ENCODE measurements at regions not wholly inside any gene's neighbourhood (a gene's known extent, or its start where the extent isn't known, plus 50 kb on each side); places are given as distances from the start of the nearest gene placed in this dataset.
"Not testable (repeated sequence)": the region's sequence is repeated elsewhere in the genome, so short reads cannot be mapped to it uniquely, and the experiment has no call there.

DNA sequence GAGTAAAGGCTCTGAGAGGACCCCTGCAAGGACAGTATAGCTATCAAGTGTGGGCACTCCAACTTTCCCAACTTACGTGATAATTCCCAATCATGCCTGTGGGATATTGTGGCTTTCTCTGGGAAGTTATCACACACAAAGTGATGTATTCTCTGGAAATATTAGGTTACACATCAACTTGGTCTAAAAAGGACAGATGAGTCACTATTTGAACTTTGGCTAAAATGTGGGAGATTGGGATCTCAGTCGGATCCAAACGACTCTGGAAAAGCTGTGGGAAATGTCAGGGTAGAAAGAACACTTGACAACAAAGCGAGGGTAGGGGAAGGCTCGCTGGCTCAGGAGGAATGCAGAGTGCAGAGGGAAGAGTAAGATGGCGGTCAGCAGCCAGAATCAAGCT, 1048.9 kb downstream of the BCL11B start:
- TF ChIP-seq, protein P1, sequence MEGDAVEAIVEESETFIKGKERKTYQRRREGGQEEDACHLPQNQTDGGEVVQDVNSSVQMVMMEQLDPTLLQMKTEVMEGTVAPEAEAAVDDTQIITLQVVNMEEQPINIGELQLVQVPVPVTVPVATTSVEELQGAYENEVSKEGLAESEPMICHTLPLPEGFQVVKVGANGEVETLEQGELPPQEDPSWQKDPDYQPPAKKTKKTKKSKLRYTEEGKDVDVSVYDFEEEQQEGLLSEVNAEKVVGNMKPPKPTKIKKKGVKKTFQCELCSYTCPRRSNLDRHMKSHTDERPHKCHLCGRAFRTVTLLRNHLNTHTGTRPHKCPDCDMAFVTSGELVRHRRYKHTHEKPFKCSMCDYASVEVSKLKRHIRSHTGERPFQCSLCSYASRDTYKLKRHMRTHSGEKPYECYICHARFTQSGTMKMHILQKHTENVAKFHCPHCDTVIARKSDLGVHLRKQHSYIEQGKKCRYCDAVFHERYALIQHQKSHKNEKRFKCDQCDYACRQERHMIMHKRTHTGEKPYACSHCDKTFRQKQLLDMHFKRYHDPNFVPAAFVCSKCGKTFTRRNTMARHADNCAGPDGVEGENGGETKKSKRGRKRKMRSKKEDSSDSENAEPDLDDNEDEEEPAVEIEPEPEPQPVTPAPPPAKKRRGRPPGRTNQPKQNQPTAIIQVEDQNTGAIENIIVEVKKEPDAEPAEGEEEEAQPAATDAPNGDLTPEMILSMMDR (IDR thresholded peaks at IDR 0.05; ENCODE audit: low read depth, low read length, missing control alignments) = no peak
- DNase-seq (ENCODE audit: low read depth) = no peak
- H3K4me3 ChIP-seq (ENCODE audit: low read depth, low read length) = no peak overlapping the region
- in situ Hi-C loops (cut with HindIII; ENCODE audit: low sequenced_read_pairs) = no loop called here

DNA sequence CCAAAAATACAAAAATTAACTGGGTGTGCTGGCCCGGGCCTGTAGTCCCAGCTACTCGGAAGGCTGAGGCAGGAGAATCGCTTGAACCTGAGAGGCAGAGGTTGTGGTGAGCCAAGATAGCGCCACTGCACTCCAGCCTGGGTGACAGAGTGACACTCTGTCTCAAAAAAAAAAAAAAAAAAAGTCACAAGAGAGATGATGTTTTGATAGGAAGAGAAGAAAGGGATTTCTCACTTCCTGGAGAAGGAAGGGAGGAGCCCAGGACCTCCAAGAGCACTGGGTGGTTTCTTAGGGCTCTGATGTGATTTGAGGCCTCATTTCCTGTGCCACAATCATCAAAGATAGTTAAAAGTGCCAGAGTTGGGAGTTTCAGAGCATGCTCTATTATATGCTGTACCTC, 1048.3 kb downstream of the BCL11B start:
- H3K4me3 ChIP-seq (ENCODE audit: low read depth, low read length); DNase-seq (ENCODE audit: low read depth); in situ Hi-C loops (cut with HindIII; ENCODE audit: low sequenced_read_pairs): not testable (repeated sequence)

DNA sequence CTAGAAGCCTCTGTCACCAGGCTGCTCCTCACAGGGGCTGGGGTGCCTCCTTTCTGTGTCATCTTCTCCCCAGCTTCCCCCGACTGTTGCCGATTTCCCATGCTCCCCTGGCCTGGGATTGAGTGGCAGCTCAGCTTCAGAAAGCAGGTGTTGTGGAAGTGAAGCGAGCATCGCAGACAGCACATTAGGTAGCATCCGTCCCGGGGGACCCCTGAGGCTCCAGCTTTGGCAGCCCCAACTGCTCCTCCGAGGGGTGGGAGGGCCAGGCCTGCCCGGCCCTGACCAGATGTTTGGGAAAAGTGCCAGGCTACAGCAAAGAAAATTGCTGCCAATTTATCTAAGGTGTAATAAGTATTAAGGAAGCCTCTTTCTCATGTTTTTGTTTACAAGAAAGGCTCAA, 1045.6 kb downstream of the BCL11B start:
- in situ Hi-C loops (cut with HindIII; ENCODE audit: low sequenced_read_pairs) = no loop called here
- TF ChIP-seq, protein P1 (IDR thresholded peaks at IDR 0.05; ENCODE audit: low read depth, low read length, missing control alignments) = no peak
- H3K4me3 ChIP-seq (ENCODE audit: low read depth, low read length) = no peak overlapping the region
- DNase-seq (ENCODE audit: low read depth) = no peak

DNA sequence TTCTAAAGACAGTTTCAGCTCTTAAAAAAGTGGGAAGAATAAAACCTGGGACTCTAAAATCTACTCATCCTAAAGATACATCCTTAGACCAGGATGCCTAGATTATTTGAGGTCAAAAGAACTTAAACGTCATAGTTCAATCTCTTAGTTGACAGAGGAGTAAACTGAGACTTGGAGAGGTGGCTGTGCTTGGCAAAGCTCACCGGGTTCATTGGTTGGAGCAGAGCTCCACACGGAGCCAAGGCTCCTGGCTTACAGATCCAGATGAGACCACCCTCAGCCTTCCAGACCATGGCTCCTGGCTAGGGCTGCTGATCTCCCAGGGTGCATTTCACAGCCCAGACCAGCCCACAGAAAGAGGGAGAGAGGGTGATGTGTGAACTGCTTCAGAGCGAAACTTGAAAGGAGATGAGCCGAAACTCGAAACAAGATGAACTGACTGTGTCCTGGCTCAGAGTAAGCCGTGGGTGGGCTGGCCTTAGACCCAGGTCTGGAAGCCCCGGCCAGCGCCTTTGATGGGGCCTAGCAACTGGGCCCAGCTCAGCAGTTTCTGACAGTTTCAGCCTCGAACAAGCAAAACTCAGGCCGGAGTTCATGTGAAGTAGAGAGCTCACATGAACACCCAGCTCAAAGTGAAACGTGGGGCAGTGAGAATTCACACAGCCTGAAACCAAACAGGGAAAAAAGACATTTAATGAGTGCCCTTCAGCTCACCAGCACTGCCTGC, 1044.8 kb downstream of the BCL11B start:
- TF ChIP-seq, protein P1 (IDR thresholded peaks at IDR 0.05; ENCODE audit: low read depth, low read length, missing control alignments) = no peak
- no peak for DNase-seq (ENCODE audit: low read depth)
- in situ Hi-C loops (cut with HindIII; ENCODE audit: low sequenced_read_pairs) = no loop called here
- no peak overlapping the region for H3K4me3 ChIP-seq (ENCODE audit: low read depth, low read length)

DNA sequence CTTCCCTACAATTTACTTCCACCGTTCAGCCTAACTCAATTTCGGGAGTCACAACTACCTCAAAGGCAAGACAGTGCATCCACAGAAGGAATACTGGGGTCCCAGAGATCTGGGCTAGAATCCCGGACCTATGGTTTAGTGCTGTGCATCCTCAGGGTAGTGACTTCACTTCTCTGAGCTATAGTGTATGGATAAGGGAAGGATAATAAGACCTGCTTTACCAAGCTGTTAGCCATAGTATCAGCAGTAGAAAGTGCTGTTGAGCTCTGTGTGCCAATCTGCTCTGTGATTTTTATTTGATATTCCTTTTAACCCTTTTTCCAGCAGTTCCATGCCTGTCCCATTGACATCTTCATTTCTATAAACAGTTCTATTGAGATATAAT, 1044.3 kb downstream of the BCL11B start:
- H3K4me3 ChIP-seq (ENCODE audit: low read depth, low read length) = no peak overlapping the region
- DNase-seq (ENCODE audit: low read depth) = no peak
- in situ Hi-C loops (cut with HindIII; ENCODE audit: low sequenced_read_pairs) = no loop called here
- TF ChIP-seq, protein P1 (IDR thresholded peaks at IDR 0.05; ENCODE audit: low read depth, low read length, missing control alignments) = no peak

DNA sequence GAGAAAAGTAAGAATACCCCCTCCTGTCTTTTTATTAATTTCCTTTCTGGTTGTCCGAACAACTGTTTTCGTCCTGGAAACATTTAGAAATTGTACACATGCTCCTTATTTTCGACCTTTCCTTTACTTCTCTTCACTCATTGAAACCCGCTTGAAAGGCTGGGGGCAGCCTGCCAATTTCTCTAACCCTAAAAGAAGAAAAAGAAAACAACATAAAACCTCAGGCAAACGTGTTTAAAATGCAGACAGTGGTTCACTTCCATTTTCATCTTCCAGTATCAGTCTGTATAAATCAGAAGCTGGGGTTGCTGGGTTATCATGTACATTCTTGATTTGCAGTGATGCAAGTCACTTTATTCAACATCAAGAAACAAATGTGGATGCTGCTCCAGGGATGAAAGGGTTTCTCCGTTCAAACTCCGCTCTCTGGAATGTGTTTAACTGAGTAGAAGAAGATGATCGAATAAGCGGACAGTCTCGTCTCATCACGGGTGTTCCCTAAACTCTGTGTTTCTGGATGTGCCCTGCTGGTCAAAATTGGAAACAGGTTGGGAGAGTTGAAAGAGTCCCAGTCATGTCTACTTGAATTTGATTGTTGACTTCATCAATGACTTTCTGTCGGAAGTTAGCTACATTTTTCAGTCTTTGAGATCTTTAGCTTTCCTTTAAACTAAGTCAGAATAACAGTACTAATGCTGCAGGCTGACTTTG, 1042.2 kb downstream of the BCL11B start:
- in situ Hi-C loops (cut with HindIII; ENCODE audit: low sequenced_read_pairs) = no loop called here
- DNase-seq (ENCODE audit: low read depth) = no peak
- H3K4me3 ChIP-seq (ENCODE audit: low read depth, low read length) = no peak overlapping the region
- TF ChIP-seq, protein P1 (IDR thresholded peaks at IDR 0.05; ENCODE audit: low read depth, low read length, missing control alignments) = no peak

DNA sequence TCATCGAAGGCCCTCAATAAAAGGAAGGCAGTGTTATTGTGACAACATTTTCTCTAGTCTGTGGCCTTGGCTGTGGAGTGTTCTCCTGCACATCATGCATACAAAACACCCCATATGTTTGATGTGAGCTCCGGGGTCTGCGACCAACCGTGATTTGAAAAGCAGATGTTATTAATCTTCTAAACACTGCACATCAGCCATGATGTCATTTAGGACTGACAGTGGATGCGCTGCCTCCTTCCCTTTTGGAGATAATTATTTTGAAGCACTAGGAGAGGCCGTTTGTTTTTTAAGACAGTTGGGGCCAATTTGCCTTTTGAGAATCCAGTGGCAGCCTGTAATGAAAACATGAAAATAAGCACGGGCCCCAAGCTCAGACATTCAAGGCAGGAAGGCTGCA, 1041.6 kb downstream of the BCL11B start:
- TF ChIP-seq, protein P1 (IDR thresholded peaks at IDR 0.05; ENCODE audit: low read depth, low read length, missing control alignments) = no peak
- in situ Hi-C loops (cut with HindIII; ENCODE audit: low sequenced_read_pairs) = no loop called here
- no peak overlapping the region for H3K4me3 ChIP-seq (ENCODE audit: low read depth, low read length)
- no peak for DNase-seq (ENCODE audit: low read depth)
